NCI-H2029 (cell line): ENCODE measurements at regions not wholly inside any gene's neighbourhood (a gene's known extent, or its start where the extent isn't known, plus 50 kb on each side); places are given as distances from the start of the nearest gene placed in this dataset.
"Not testable (repeated sequence)": the region's sequence is repeated elsewhere in the genome, so short reads cannot be mapped to it uniquely, and the experiment has no call there.

Experiments used
- DNase-seq: peaks from one replicate; lab custom pipeline; 2025; lab: John Stamatoyannopoulos, UW

DNA sequence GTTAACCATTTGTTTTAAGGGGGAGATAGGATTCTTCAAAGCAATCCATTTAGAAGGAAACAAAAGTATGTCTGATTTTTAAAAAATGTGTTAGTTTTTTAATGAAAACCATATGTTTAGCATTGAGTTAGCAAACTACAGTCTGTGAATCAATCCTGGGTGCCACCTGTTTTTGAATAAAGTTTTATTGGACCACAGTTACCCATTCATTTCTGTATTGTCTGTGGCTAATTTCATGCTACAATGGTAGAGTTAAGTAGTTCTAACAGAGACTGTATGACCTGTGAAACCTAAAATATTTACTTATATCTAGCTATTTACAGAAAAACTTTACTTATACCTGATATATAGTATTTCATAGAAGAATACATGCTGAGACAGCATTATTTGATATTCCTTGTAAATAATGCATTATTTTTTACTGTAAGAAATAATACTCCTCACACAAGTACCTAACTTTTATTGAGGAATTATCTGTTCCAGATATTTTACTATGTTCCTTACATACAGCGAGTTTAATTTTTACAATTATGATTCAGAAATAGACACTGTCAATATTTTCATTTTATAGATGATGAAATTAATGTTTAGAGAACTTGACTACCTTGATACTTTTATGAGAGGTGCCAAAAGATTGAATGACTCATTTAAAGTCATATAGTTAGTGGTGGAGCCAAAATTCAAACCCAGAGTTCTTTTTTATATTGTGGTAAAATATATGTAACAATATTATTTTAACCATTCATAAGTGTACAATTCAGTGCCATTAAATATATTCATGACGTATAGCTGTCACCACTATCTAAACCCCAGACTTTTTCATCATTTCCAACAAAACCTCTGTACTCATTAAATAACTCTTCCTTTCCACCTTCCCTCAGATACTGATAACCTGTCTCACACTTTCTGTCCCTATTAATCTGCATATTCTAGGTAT, 122.0 kb downstream of the GLUD2 start:
- DNase-seq: no peak

DNA sequence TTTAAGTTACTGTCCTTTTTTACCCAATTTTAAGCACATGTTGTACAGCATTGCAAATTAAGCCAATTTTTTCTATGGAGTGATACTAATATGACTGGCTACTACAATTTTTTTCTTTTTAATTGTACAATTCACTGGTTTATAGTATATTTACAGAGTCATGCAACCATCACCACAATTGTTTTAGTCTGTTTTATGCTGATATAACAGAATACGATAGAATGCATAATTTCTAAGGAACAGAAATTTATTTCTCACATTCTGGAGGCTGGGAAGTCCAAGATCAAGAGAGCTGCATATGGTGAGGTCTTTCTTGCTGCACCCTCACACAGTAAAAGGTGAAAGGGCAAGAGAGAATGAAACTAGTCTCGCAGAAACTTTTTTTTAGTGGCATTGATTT, 125.3 kb downstream of the GLUD2 start:
- DNase-seq: no peak

- DNase-seq: no peak
Observed at GRCh38 chrX:121179972-121180371, 132.6 kb downstream of the GLUD2 start.

DNA sequence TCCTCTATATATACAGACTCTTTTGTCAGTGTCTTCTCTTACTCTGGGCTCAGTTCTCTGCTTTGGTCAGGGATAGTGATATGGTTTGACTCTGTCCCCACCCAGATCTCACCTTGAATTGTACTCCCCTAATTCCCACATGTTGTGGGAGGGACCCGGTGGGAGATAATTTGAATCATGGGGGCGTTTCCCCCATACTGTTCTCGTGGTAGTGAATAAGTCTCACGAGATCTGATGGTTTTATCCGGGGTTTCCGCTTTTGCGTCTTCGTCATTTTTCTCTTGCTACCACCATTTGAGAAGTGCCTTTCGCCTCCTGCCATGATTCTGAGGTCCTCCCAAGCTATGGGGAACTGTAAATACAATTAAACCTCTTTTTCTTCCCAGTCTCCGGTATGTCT, 144.4 kb downstream of the GLUD2 start:
- DNase-seq: peak; percentile 2

DNA sequence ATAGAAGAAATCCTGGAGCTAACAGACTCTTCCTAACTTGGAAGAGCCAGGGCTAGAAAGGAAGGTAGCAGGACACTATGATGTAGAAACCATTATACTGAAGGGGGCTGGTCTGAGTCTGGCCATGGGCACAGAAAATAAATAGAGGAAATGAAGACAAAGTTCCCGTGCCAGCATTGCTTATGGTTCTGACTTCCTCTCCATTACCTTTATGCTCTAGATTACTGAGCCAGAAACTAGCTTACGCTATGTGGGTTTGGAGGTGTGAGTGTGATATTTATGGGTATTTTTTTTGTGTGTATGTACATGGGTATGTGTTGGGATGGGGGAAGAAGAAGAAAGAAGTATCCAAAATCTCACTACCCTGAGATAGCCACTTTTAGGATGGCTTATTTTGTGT, 148.3 kb downstream of the GLUD2 start:
- no peak for DNase-seq

- not testable (repeated sequence) for DNase-seq
Observed at GRCh38 chrX:121196872-121197444, 149.5 kb downstream of the GLUD2 start.

DNA sequence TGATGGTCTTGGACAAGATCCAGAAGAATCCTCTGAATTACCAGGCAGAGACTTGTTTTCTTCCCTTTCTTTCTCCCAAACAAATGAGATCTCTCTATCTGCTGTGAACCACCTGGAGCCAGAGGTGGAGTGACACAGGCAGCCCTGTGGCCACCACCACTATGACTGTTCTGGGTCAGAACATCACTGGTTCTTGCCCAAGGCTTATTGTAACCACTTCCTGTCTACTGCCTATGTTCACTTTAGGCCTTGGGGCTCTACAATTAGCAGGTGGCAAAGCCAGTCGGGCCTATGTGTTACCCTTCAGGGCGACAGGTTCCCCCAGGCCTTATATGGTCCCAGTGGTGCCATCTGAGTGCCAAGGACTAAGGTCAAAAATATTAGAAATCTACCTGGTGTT, 161.2 kb downstream of the GLUD2 start:
- no peak for DNase-seq

GRCh38 chrX:121216641-121217374, 169.4 kb downstream of the GLUD2 start:
- DNase-seq: no peak

DNA sequence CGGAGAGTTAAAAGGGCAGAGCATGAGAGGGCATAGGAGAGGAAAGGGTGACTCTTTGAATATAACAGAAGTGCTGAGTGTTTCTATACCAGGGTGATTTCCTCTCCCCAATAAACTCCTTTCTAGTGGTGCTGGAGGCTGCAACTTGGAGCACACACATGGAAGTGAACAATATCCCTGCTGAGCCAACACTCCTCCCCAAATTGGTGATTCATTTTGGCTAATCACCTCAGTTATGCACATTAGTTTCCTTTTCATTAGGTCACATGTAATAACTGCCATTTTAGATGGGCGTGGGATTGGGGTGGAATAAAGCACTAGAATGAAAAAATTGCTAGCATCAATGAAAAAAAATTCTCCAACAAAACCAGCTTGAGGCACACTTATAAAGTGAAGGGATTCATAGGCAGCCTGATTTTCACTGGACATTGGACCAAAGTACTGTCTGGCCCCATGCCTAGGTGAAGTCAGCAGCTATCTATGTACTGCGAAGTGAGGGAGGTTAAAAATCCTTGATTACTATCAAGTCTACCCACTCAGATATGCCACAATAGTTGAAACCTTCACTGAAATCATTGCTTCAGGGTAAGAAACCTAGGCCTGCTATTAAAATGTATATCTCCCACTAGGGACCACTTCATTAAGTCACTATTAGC, 174.0 kb downstream of the GLUD2 start:
- DNase-seq: no peak

- DNase-seq: no peak
Observed at GRCh38 chrX:121227888-121228287, 180.5 kb downstream of the GLUD2 start.

- DNase-seq: no peak
Observed at GRCh38 chrX:121231566-121232358, 184.4 kb downstream of the GLUD2 start.

- no peak for DNase-seq
Observed at GRCh38 chrX:121236040-121236439, 188.6 kb downstream of the GLUD2 start.

GRCh38 chrX:121238093-121238492, 190.7 kb downstream of the GLUD2 start:
- DNase-seq: no peak

DNA sequence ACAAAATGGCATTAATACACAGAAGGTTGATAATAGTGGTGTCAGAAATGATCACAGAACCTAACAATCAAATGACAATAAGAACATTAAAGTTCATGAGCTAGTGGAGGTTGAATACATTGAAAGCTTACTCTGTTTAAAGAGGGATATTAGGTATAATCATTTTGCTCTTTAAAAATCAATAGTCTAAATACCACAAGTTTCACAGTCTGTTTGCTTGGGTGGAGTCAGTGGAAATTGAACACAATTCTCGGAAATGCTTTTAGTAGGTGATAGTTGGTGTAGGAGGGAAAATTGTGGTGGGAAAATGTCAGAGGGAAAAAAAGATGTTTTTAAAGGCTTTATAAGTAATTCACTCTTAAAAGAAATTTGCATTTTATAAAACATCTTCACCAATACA, 197.1 kb downstream of the GLUD2 start:
- no peak for DNase-seq

GRCh38 chrX:121245763-121246162, 198.4 kb downstream of the GLUD2 start:
- DNase-seq: no peak

GRCh38 chrX:121254336-121254735, 206.9 kb downstream of the GLUD2 start:
- DNase-seq: no peak

DNA sequence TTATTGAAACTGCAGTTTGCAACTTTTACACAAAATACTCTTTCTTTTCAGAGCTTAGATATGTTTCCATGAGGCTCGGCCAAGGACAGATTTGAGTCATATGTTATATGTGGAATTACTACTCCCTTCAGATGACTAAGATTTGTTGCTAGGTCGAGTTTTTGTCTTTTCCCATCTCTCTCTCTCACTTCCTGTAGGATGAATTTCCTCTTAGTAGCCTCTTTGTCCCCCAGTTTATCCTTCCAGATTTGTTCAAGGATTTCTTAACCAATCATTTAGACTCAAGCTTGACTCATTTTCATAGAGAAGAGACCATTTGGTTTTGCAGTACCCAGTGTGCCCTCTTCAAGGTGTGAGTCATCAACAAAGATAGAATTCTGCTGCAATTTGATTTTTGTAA, 209.2 kb downstream of the GLUD2 start:
- DNase-seq: no peak

- DNase-seq: no peak
Observed at GRCh38 chrX:121258545-121258944, 211.1 kb downstream of the GLUD2 start.

DNA sequence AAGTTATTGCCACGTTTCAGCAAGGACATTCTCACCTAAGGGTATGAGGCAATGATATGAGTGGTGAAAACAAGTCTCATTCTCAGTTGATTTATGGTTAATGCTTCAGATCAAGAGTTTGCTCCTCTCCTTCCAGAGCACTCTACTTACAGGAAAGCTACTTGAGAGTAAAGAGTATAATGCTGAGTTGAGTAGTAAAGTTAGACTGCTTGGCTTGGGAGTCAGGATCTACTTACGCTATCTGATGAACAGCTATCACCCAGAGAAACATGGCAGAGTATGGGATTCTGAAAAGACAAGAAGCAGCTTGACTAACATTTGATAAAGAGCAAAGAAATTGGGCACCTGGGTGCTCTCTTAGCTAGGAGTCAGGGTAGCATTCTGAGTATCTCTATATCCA, 211.8 kb downstream of the GLUD2 start:
- no peak for DNase-seq

DNA sequence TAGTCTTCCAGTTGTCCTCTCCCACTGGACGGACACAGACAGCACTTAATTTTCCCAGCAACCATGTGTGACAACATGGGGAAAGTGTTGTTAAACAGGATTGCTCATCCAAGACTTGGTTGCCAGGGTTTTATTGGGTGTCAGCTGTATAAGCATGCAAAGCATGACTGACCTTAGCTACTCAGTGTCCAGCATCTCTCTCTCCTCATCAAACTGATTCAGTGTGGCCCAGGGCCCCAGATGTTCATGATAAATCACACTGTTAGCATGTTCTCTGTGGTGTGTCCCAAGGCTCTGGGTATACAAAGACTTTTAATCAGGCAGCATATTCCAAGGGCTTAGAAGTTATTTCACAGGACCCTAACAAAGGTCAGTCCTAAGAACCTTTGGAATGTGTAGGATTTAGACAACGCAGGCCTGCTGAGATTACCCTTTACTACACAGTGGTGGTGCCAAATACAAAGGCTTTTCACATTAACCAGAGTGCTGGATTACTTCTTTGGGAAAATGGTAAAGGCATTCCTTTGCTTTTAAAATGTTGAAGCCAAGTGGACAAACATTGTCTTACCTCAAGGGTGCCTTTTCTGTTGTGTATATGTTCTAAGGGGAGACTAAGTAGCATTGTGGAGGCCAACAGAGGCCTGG, 213.3 kb downstream of the GLUD2 start:
- no peak for DNase-seq

DNA sequence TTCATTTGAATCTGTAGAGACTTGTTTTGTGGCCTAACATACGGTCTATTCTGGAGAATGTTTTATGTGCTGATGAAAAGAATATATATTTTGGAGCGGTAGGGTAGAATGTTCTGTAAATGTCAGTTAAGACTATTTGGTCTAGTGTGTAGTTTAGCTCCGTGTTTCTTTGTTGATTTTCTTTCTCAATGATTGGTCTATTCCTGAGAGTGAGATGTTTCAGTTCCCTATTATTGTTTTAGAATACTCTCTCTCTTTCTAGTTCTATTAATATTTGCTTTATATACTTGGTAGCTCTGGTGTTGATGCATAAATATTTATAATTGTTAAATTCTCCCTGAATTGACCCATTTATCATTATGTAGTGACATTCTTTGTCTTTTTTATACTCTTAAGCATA, 236.5 kb downstream of the GLUD2 start:
- DNase-seq: no peak
